Epithelial cell of proximal tubule (primary cell): ENCODE measurements at regions not wholly inside any gene's neighbourhood (a gene's known extent, or its start where the extent isn't known, plus 50 kb on each side); places are given as distances from the start of the nearest gene placed in this dataset.

Experiments
- DNase-seq: peaks from one replicate; pipeline ENCODE4 v3.0.0-alpha.2; 2011; ENCODE audit warnings: low read depth
- H3K4me3 ChIP-seq: 2 replicates; pipeline ENCODE4 v1.5.1; 2011; ENCODE audit warnings: low read depth, mild to moderate bottlenecking, low read length
- TF ChIP-seq, protein P1 (sequence below): conservative IDR thresholded peaks from 2 replicates; pipeline ENCODE4 v1.5.1; 2012; ENCODE audit warnings: low read depth, mild to moderate bottlenecking, low read length

DNA sequence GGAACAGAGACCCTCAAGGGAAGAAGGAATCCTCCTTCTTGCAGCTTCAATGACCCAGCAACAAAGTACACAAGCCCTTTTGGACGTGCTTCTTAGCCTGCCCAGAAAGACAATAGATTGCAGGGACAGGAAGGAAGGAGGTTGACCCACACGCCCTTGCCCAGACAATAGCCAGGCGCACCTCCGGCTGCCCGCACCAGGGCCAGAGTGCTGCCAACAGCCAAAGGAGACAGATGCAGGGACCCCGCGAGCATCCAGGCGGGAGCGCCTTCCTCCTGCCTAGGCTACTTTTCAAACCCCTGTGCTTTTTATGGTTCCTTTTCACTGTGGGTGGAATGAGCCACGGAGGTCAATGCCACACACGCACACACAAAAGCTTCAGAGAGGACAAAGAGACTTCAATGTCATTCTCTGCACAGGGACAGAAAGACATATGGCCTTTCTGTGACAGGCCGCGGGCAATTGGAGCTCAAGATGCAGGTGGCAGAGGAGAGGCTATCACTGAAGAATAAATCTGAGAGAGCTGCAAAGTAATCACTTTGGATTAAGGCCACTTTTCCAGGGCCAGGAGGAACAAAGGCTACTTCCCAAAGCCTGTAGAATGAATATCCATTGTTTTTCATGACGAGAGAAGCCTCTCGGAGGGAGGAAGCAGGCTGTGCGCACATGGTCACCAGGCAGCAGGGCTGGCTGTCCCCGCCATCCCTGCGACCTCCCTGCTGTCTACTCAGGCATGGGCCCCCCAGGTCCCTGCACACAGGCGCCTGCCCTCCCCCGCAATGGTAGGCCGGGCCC lies 300.6 kb downstream of the EIPR1 start:
- DNase-seq: no peak
- H3K4me3 ChIP-seq: no peak overlapping the region
- TF ChIP-seq, protein P1, sequence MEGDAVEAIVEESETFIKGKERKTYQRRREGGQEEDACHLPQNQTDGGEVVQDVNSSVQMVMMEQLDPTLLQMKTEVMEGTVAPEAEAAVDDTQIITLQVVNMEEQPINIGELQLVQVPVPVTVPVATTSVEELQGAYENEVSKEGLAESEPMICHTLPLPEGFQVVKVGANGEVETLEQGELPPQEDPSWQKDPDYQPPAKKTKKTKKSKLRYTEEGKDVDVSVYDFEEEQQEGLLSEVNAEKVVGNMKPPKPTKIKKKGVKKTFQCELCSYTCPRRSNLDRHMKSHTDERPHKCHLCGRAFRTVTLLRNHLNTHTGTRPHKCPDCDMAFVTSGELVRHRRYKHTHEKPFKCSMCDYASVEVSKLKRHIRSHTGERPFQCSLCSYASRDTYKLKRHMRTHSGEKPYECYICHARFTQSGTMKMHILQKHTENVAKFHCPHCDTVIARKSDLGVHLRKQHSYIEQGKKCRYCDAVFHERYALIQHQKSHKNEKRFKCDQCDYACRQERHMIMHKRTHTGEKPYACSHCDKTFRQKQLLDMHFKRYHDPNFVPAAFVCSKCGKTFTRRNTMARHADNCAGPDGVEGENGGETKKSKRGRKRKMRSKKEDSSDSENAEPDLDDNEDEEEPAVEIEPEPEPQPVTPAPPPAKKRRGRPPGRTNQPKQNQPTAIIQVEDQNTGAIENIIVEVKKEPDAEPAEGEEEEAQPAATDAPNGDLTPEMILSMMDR: no peak

DNA sequence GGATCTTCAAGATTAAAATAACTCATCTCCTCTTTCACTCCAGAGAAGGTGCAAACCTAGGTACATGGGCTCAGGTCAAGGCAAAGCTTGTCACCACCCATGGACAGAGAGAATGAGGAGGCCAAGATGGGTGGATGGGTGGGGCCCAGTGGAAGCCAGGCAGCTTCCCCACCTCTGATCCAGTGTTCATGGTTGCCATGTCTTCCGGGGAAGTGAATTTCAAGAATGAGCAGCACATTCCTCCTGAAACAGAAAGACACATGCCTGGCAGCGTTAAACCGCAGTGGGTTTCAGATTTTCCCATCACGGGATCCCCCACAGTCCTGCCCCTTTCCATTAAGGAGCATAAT lies 301.7 kb downstream of the EIPR1 start:
- TF ChIP-seq, protein P1: no peak
- H3K4me3 ChIP-seq: no peak overlapping the region
- no peak for DNase-seq

DNA sequence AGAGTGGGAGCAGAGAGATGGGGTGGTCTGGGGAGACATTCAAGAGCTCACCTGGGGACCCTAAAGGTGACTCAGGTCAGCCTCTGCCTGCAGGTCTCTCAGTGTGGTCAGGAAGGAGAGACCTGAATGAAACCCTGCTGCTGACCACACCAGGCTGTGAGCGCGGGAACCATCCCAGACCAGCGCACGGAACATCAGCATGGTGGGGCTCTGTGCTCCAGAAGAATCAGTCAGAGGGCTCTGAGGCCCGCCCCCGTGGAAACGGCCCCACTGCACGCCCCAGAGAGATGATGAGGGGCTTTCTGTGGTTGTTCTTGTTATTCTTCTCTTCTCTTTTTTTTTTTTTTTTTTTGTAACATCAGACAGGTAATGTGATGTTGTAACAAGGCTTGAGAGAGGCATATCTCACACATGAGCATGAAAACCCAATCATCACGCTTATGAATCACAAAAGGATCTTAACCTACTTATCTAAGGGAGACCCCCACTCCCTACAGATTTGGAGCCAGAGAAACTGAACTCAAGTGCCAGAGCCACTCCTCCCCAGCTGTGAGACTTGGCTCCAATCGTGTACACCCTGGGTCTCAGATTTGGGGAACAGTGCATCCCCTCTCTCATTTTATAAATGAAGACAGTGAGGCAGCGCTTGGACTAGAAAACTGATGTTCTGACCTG lies 302.2 kb downstream of the EIPR1 start:
- no peak overlapping the region for H3K4me3 ChIP-seq
- DNase-seq: no peak
- TF ChIP-seq, protein P1: no peak

DNA sequence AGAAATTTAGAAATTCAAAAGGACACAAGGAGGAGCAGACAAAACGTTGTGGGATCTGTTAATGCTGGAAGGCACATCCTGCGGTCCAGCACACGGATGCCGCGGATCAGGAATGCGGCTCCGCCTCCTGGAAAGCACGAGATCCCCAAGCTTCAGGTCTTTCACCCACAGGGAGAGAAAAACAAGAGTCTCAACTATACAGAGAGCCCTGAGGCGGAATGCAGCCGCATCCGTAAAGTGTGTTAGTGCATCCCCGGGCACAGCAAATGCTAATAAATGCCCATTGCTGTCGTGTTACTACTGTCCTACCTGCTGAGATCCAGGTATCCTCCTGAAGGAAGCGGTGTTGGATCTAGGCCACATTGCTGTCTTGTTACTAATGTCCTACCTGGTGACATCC lies 303.9 kb downstream of the EIPR1 start:
- TF ChIP-seq, protein P1: no peak
- no peak overlapping the region for H3K4me3 ChIP-seq
- DNase-seq: no peak

DNA sequence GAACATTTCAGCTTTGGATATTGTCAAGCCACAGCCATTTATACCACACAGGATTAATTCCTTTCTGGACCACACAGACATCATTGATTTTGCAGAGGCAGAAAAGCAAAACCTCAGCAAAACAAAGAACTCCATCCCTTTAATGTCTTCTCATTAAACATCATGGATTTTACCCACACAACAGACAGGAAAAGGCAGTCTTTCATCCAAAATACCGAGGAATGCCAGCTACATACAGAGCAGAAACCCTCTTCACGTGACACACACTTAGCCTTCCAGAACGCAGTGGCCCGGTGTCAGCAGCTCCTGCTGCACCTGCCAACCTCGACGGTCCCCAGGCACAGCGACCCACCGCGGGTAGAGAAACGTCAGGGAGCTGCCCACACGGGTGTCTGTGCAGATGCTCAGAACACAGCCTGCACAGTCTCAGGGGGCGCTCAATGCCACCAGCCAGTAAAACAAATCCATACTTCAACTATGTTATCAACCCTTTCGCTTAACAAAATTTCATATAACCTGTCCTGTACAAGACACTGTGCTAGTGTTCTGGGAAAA lies 304.5 kb downstream of the EIPR1 start:
- no peak for DNase-seq
- H3K4me3 ChIP-seq: no peak overlapping the region
- TF ChIP-seq, protein P1: no peak

DNA sequence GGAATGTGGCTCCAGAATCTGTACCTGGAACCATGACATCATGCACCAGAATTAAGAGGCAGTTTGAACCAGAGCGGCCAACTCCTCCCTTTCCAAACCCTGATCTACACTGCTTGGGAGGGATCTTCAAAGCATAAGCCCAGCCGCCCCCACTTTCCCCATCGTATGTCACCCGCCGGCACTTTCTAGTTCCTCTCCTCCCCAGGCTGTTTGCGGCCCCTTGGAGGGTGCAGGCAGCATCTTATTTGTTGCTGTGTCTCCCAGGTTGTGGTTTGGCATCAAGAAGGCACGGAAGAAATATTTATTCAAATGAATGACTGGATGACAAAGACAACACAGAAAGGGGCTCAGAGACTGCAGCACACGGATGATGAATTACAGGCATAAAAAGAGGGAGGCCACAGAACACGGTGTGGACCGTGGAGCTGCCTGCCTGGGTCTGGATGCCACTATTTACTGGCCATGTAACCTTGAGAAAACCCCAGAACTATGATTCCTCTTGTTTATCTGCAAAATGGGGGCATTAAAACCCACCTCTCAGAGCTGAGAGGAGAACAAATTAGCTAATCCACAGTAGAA lies 305.8 kb downstream of the EIPR1 start:
- no peak for DNase-seq
- no peak overlapping the region for H3K4me3 ChIP-seq
- TF ChIP-seq, protein P1: no peak
